A549 (cell line): ENCODE measurements at regions not wholly inside any gene's neighbourhood (a gene's known extent, or its start where the extent isn't known, plus 50 kb on each side); places are given as distances from the start of the nearest gene placed in this dataset.

Source experiments
- ATAC-seq, 2 experiments: fragments of 200-7000 bp in 1 of 2; fragments of >200 bp in 1 of 2; cut with Nextera tagmentation in 1 of 2; cut with Tn5 transposase in 1 of 2; 3 replicates each; pipeline versions ENCODE4 v1.8.0 to v1.9.1; 2018 to 2020; ENCODE audit warnings: mild to moderate bottlenecking in 1 of 2, moderate library complexity in 1 of 2
- CTCF ChIA-PET: fragments of 300-600 bp; sonication (Branson Sonifier 250); formaldehyde crosslinking; extraction: SDS; loops from one replicate; lab custom pipeline; 2021; ENCODE audit warnings: antibody characterized with exemption, inconsistent platforms; lab: Yijun Ruan, JAX
- POLR2A ChIA-PET: fragments of 350-600 bp; formaldehyde crosslinking; extraction: SDS; loops from one replicate; lab custom pipeline; 2021; ENCODE audit warnings: antibody characterized with exemption, inconsistent platforms; lab: Yijun Ruan, JAX
- DNase-seq, 2 experiments: peaks; one replicate each; pipeline versions ENCODE4 v3.0.0 to v3.0.0-alpha.2; 2011 to 2016; ENCODE audit warnings: low read depth in 1 of 2, low spot score in 1 of 2
- FAIRE-seq: peaks from 2 replicates; lab custom pipeline; 2011; peaks lifted over from hg19 to GRCh38; lab: Jason Lieb, UNC
- H3K27ac ChIP-seq, 2 experiments: fragments of >200 bp; sonication (Bioruptor Twin); formaldehyde crosslinking; 3 replicates each; pipeline ENCODE4 v1.5.1; 2016 to 2017
- H3K4me1 ChIP-seq: fragments of >200 bp; sonication (Bioruptor Twin); formaldehyde crosslinking; 3 replicates; pipeline ENCODE4 v1.6.1; 2016
- H3K4me2 ChIP-seq: fragments of >200 bp; sonication (Bioruptor Twin); formaldehyde crosslinking; 3 replicates; pipeline ENCODE4 v1.6.1; 2016
- H3K4me3 ChIP-seq: fragments of >200 bp; sonication (Bioruptor Twin); formaldehyde crosslinking; 3 replicates; pipeline ENCODE4 v1.5.1; 2016
- H3K9me3 ChIP-seq: fragments of >200 bp; sonication (Bioruptor Twin); formaldehyde crosslinking; 3 replicates; pipeline ENCODE4 v1.6.1; 2016
- CBX8 ChIP-seq: fragments of 200-600 bp; sonication (generic); IDR thresholded peaks from 2 replicates; pipeline ENCODE4 v1.6.1; 2016
- EHMT2 ChIP-seq: fragments of 200-600 bp; sonication (generic); IDR thresholded peaks from 2 replicates; pipeline ENCODE4 v1.6.1; 2016; ENCODE audit warnings: antibody characterized with exemption, low read depth, mild to moderate bottlenecking, moderate library complexity
- ELK1 ChIP-seq: fragments of 150-350 bp; IDR thresholded peaks from 2 replicates; pipeline ENCODE4 v1.6.1; 2014; ENCODE audit warnings: low read depth, mild to moderate bottlenecking, low read length
- EP300 ChIP-seq, 2 experiments: fragments of >200 bp; sonication (Bioruptor Twin); formaldehyde crosslinking; IDR thresholded peaks; 2 replicates in 1 of 2; 3 replicates in 1 of 2; pipeline ENCODE4 v1.6.1; 2016 to 2017
- ESRRA ChIP-seq: fragments of 150-350 bp; IDR thresholded peaks from 2 replicates; pipeline ENCODE4 v1.6.1; 2014; ENCODE audit warnings: mild to moderate bottlenecking, low read length, borderline replicate concordance
- HOXB5 ChIP-seq: fragments of 250-450 bp; sonication (Bioruptor Pico); IDR thresholded peaks from 2 replicates; pipeline ENCODE4 v1.5.0; 2020; ENCODE audit warnings: mild to moderate bottlenecking, moderate library complexity
- JUNB ChIP-seq: fragments of >200 bp; sonication (Bioruptor Twin); formaldehyde crosslinking; IDR thresholded peaks from 2 replicates; pipeline ENCODE4 v1.6.1; 2016
- KDM5A ChIP-seq: fragments of 200-600 bp; sonication (generic); IDR thresholded peaks from 2 replicates; pipeline ENCODE4 v1.6.1; 2016; ENCODE audit warnings: antibody characterized with exemption, mild to moderate bottlenecking
- MAFK ChIP-seq: fragments of 450-650 bp; IDR thresholded peaks from 2 replicates; pipeline ENCODE4 v1.6.1; 2014; ENCODE audit not compliant: partially characterized antibody
- NPAS2 ChIP-seq: fragments of 250-450 bp; sonication (Bioruptor Pico); IDR thresholded peaks from 2 replicates; pipeline ENCODE4 v1.8.0; 2022; ENCODE audit warnings: mild to moderate bottlenecking, moderate library complexity, borderline replicate concordance
- PHF8 ChIP-seq: fragments of 200-600 bp; sonication (generic); IDR thresholded peaks from 2 replicates; pipeline ENCODE4 v1.6.1; 2016; ENCODE audit warnings: low read depth, mild to moderate bottlenecking, antibody characterized with exemption, moderate library complexity, borderline replicate concordance
- POLR2A ChIP-seq: IDR thresholded peaks from 2 replicates; pipeline ENCODE4 v1.6.1; 2012; ENCODE audit warnings: mild to moderate bottlenecking, low read length
- RAD21 ChIP-seq, 2 experiments: fragments of >200 bp in 1 of 2; sonication (Bioruptor Twin) in 1 of 2; formaldehyde crosslinking in 1 of 2; IDR thresholded peaks in 1 of 2; conservative IDR thresholded peaks in 1 of 2; 2 replicates in 1 of 2; 3 replicates in 1 of 2; pipeline ENCODE4 v1.6.1; 2012 to 2018; ENCODE audit warnings: inconsistent platforms in 1 of 2
- RARB ChIP-seq: fragments of 250-450 bp; sonication (Bioruptor Pico); IDR thresholded peaks from 2 replicates; pipeline ENCODE4 v1.8.0; 2021; ENCODE audit warnings: mild to moderate bottlenecking, moderate library complexity
- RCOR1 ChIP-seq: fragments of 150-350 bp; IDR thresholded peaks from 2 replicates; pipeline ENCODE4 v1.6.1; 2014; ENCODE audit warnings: antibody characterized with exemption, low read length, low read depth
- RFX5 ChIP-seq: fragments of 450-650 bp; IDR thresholded peaks from 2 replicates; pipeline ENCODE4 v1.7.1; 2014; ENCODE audit warnings: antibody characterized with exemption, mild to moderate bottlenecking, moderate library complexity
- RNF2 ChIP-seq: fragments of 200-600 bp; sonication (generic); IDR thresholded peaks from 2 replicates; pipeline ENCODE4 v1.6.1; 2016; ENCODE audit warnings: low read depth, mild to moderate bottlenecking, antibody characterized with exemption, moderate library complexity, borderline replicate concordance
- TFCP2L1 ChIP-seq: fragments of 250-450 bp; sonication (Bioruptor Pico); IDR thresholded peaks from 2 replicates; pipeline ENCODE4 v1.5.0; 2021; ENCODE audit warnings: mild to moderate bottlenecking
- TP53 ChIP-seq: fragments of 250-450 bp; sonication (Bioruptor Pico); IDR thresholded peaks from 2 replicates; pipeline ENCODE4 v1.5.0; 2021; ENCODE audit warnings: mild to moderate bottlenecking, moderate library complexity
- USF2 ChIP-seq: fragments of 450-650 bp; IDR thresholded peaks from 2 replicates; pipeline ENCODE4 v1.6.1; 2014; ENCODE audit warnings: antibody characterized with exemption
- ZC3H11A ChIP-seq: fragments of 450-650 bp; IDR thresholded peaks from 2 replicates; pipeline ENCODE4 v1.6.1; 2014; ENCODE audit warnings: antibody characterized with exemption, mild to moderate bottlenecking
- ZFP36 ChIP-seq: fragments of 450-650 bp; IDR thresholded peaks from 2 replicates; pipeline ENCODE4 v1.6.1; 2014; ENCODE audit warnings: borderline replicate concordance; ENCODE audit not compliant: partially characterized antibody
- WGBS: methylation state at CpG from one replicate; pipeline ENCODE4 v1.1.6; 2017; ENCODE audit errors: missing lambda C conversion rate; 5-methylcytosine and 5-hydroxymethylcytosine counted together
- TF ChIP-seq, protein P1 (sequence below): fragments of >200 bp; sonication (Bioruptor Twin); formaldehyde crosslinking; IDR thresholded peaks from 3 replicates; pipeline ENCODE4 v1.6.1; 2016
- TF ChIP-seq, protein P2 (sequence below): fragments of >200 bp; sonication (Bioruptor Twin); formaldehyde crosslinking; IDR thresholded peaks from 3 replicates; pipeline ENCODE4 v1.5.1; 2016

GRCh38 chr2:105581555-105581944 lies 163.2 kb upstream of the NCK2 start:
- POLR2A ChIA-PET = no interaction called here
- no peaks in the 10 kb centered on the region for H3K9me3 ChIP-seq
- no peak overlapping the region for H3K27ac ChIP-seq
- no peak for TF ChIP-seq ZFP36
- no peak for TF ChIP-seq POLR2A
- TF ChIP-seq HOXB5 (CRISPR knock-in tag) = no peak
- TF ChIP-seq ZC3H11A = no peak
- TF ChIP-seq PHF8 = no peak
- TF ChIP-seq RAD21 (conservative IDR thresholded peaks at IDR 0.05 in 1 of 2, IDR thresholded peaks at IDR 0.05 in 1 of 2) = no peak
- no peak for TF ChIP-seq RNF2
- TF ChIP-seq EP300 (IDR thresholded peaks at IDR 0.05) = no peak
- TF ChIP-seq RARB (CRISPR knock-in tag) = no peak
- no peak for TF ChIP-seq ELK1
- TF ChIP-seq USF2 = no peak
- TF ChIP-seq, protein P1, sequence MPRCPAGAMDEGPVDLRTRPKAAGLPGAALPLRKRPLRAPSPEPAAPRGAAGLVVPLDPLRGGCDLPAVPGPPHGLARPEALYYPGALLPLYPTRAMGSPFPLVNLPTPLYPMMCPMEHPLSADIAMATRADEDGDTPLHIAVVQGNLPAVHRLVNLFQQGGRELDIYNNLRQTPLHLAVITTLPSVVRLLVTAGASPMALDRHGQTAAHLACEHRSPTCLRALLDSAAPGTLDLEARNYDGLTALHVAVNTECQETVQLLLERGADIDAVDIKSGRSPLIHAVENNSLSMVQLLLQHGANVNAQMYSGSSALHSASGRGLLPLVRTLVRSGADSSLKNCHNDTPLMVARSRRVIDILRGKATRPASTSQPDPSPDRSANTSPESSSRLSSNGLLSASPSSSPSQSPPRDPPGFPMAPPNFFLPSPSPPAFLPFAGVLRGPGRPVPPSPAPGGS = no peak
- no peak for TF ChIP-seq RFX5
- TF ChIP-seq ESRRA = no peak
- TF ChIP-seq MAFK = no peak
- H3K4me1 ChIP-seq = no peaks in the 10 kb centered on the region
- FAIRE-seq (no peak), DNase-seq (no peak), ATAC-seq (no peak)
- CTCF ChIA-PET = no interaction called here
- no peak overlapping the region for H3K4me2 ChIP-seq
- 53% methylated on average over 3 of the region's 3 CpGs for WGBS
- no peak overlapping the region for H3K4me3 ChIP-seq

DNA sequence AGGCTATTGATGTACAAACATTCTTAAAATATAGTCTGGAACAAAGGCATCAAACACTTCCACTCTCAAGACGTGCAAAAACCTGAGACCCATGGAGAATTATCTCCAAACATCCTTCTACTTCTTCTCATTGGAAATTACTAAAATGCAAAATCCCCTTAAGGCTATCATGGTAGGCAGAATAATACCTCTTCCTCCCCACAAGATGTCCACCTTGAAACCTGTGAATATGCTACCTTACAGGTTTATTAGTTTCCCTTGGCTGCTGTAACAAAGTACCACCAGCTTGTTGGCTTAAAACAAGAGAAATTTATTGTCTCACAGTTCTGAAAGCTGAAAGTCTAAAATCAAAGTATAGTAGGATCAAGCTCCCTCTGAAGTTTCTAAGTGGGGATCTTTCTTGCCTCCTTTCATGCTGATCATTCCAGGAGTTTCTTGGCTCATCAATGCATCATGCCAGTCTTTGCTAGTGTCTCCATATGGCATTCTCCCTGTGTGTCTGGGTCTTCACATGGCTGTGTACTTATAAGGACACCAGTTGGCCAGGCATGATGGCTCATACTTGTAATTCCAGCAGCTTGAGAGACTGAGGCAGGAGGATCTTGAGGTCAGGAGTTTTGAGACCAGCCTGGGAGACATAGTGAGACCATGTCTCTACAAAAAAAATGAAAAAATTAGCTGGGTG lies 163.7 kb upstream of the NCK2 start:
- TF ChIP-seq ELK1 (no peak), TFCP2L1 (CRISPR knock-in tag) (no peak), TP53 (no peak), NPAS2 (CRISPR knock-in tag) (no peak), MAFK (no peak), RCOR1 (no peak), KDM5A (no peak), CBX8 (no peak), EHMT2 (no peak), HOXB5 (CRISPR knock-in tag) (no peak), RNF2 (no peak), JUNB (no peak)
- TF ChIP-seq, protein P1 = no peak
- TF ChIP-seq, protein P2, sequence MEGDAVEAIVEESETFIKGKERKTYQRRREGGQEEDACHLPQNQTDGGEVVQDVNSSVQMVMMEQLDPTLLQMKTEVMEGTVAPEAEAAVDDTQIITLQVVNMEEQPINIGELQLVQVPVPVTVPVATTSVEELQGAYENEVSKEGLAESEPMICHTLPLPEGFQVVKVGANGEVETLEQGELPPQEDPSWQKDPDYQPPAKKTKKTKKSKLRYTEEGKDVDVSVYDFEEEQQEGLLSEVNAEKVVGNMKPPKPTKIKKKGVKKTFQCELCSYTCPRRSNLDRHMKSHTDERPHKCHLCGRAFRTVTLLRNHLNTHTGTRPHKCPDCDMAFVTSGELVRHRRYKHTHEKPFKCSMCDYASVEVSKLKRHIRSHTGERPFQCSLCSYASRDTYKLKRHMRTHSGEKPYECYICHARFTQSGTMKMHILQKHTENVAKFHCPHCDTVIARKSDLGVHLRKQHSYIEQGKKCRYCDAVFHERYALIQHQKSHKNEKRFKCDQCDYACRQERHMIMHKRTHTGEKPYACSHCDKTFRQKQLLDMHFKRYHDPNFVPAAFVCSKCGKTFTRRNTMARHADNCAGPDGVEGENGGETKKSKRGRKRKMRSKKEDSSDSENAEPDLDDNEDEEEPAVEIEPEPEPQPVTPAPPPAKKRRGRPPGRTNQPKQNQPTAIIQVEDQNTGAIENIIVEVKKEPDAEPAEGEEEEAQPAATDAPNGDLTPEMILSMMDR = no peak
- ChIA-PET POLR2A (no interaction called here), CTCF (no interaction called here)
- ATAC-seq (no peak), DNase-seq (no peak), FAIRE-seq (no peak)
- H3K9me3 ChIP-seq = no peaks in the 10 kb centered on the region
- H3K4me1 ChIP-seq = peaks cover 2% of the 10 kb centered on the region; the same call in 1 of the 3 replicates
- H3K4me2 ChIP-seq = no peak overlapping the region
- no peak overlapping the region for H3K27ac ChIP-seq
- WGBS = 18% methylated on average over 1 of the region's 1 CpG
- no peak overlapping the region for H3K4me3 ChIP-seq
